Limb (tissue), 2 donors: ENCODE measurements at regions not wholly inside any gene's neighbourhood (a gene's known extent, or its start where the extent isn't known, plus 50 kb on each side); places are given as distances from the start of the nearest gene placed in this dataset.
"Not testable (repeated sequence)": the region's sequence is repeated elsewhere in the genome, so short reads cannot be mapped to it uniquely, and the experiment has no call there.

Experiments
- DNase-seq, 2 donors: peaks; one replicate each; pipeline ENCODE4 v3.0.0-alpha.2; 2016; ENCODE audit errors: extremely low spot score in 2 of 2

- DNase-seq, result no peak
Observed at GRCh38 chr2:75389271-75389670, 171.5 kb downstream of the EVA1A start.

DNA sequence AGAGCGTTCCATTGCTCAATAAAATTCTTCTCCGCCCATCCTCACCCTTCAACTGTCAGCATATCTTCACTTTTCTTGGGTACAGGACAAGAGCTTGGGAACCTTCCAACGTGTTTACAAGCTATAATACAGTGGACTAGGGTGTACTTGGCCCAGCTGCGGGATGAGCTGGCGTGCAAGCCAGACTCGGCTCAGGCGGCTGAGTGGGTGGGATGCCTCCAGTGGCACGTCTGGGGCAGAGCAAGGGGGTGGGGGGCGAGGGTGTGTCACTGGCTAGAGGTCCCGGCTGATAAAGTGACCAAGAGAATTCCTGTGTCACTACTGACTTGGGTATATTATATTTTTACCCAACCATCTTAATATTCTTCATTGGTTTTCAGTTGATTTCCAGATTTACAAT is 179.7 kb downstream of the EVA1A start:
- DNase-seq, result no peak

GRCh38 chr2:75379476-75380210 is 180.3 kb upstream of the TACR1 start:
- no peak for DNase-seq

DNA sequence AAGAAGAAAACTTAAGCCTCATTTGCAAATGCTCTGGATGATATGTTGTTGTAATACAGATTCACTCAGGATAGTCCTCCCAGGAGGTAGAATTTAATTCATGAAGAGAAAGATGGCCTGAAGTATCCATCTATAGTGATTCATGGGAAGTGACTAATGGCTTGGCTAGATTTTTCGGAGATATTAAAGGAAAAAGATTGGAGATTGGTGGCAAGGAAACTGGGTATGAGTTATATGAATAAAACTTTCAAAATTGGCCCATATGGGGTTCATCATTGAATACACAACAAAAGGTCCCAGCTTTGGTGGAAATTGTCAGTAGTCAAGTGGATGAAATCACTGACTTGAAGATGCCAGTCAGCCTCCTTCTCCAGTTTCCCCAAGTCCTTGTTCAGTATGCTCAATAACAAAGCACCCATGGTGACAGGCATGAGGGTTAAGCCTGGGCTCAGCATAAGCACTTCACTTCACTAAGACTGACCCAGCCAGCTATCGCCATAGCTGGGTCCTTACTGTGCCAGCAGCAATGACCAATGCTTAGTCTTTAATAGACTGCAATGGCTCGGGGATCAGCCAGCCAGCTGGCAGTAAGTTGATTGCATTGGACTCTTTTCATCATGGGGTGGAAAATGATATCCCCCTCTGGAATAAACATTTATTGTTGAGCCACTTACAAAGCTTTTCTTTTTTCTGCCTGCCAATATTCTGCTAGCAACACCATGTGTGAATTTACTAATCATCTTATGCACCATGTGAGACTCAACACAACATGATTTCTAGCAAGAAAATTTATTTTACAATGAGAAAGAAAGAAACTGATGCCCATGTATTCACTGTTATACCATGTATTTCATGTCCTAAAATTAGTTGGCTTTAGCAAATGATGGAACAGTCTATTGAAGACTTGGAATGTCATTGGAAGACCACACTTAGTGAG is 176.6 kb upstream of the TACR1 start:
- no peak for DNase-seq

DNA sequence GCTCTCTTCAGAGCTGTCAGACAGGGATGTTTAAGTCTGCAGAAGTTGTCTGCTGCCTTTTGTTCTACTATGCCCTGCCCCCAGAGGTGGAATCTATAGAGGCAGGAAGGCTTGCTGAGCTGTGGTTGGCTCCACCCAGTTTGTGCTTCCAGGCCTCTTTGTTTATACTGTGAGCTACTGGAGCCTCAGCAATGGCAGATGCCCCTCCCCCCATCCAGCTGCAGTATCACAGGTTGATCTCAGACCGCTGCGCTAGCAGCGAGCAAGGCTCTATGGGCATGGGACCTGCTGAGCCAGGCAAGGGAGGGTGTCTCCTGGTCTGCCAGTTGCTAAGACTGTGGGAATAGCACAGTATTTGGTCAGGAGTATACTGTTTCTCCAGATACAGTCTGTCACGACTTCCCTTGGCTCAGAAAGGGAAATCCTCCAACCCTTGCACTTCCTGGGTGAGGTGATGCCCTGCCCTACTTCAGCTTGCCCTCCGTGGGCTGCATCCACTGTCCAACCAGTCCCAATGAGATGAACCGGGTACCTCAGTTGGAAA is 175.2 kb upstream of the TACR1 start:
- not testable (repeated sequence) for DNase-seq

- DNase-seq, result no peak
Observed at GRCh38 chr2:75367401-75367800, 168.1 kb upstream of the TACR1 start.

DNA sequence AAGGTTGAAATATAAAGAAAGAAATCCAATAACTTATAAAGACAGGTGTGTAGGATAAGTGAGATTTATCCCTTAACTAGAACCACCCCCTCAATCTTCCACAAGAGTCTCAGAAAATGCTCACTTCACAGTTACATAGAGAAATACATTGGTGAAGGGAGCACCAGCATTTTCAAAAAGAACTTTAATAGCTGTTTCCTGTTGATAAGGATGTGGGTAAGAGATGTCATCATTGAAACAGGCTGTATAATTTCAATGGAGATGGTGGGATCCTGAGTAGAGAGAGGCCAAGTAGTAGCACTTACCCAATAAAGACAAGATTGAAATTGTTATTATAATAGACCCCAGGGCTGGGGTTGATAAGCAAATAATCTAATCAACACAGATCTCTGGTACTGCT is 162.2 kb upstream of the TACR1 start:
- DNase-seq, result no peak

GRCh38 chr2:75360945-75361344 is 161.6 kb upstream of the TACR1 start:
- DNase-seq, result no peak

DNA sequence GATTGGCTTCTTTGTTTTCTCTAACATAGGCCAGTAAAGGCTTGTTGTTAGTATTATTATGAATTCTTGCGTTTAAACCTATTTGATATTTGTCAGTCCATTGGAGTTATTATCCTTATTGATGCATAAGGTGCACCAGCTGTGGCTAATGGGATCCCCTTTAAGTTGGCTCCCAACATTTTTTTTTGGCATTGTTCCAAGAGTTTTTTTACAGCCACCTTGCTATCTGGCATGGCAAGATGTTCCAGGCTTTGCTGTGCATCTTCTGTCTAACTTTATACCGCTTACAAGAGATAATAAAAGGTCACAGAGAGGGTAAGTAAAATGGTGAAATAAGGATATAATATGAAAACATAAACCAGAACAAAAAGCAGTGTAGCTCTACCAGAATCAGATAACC is 157.5 kb upstream of the TACR1 start:
- DNase-seq, result no peak

DNA sequence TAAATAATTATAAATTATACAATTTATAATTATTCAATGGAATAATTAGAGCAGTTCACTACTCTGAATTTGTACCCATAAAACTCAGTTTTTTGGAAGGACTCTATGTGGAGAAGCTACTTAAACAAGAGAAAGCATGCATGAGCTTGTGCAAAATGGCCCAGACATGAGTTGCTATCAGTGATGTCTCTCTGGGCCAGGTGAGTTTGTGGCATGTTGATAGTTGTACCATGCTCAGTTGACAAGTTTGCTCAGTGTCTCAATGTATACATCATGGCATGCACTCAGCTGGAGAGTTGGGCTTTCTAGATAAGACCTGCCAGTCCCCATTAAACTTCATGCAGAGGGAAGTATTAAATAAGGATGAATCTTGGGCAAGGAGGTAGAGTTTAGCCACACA is 153.8 kb upstream of the TACR1 start:
- no peak for DNase-seq

DNA sequence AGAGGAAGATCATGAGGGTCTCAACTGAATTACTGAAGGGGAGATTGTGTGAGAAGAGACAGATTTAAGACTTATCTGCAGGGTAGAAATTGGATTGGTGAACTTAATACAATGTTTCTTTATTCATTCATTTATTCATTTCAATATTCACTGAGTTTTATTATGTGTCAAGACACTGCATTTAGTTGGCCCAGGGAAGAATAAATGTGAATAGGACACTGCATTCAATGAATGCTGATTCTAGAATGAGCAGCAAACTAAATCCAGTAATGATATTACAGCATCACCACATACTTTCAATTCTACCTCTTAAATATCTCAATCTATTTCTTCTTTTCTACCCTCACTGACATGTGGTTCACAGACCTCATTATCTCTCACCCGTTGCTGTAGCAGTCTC is 149.0 kb upstream of the TACR1 start:
- DNase-seq, result no peak

DNA sequence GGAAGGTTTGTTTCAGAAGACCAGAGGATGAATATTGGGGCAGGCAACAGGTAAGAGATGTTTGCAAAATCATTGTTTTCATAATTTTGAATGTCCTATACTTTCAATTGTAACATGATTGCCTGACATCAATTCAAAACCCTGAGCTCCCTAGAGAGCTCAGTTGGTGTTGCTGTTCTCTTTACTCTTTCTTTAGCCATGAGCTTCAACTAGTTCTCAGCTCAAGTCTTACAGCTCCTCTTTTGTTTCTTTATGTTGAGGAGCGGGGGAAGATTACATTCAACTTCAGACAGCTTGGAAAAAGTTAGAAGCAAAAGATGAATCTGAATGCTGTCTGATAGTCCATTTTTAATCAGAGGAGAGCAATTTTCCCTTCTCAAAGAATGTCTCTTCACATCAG is 144.8 kb upstream of the TACR1 start:
- DNase-seq, result no peak

DNA sequence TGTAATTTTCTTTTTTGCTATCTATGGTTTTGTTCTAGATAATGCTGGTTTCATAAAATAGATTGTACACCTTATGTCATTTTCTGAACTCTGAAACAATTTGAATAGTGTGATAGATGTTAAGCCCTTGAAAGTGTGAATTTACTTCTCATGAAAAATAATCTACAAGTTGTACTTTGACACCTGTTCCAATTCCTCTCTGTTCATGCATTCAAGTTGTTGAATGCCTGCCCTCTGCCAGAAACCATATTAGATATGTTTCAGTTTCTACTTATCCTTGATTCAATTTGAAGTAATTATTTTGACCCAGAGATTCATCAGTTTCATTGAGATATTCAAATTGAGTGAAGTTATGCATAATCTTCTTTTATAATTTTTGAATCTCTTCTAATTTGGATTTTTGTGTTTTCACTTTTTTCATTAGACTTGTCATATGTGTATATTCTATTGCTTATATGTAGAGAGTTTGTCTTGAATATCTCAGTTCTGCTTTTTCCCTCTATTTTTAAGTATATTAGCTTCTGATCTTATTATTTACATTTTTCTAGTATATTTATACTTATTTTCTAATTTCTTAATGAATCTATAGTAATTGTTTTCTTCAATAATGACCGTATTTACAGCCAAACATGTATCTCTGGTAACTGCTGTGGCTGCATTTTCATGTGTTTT is 143.3 kb upstream of the TACR1 start:
- DNase-seq, result no peak

GRCh38 chr2:75340560-75340959 is 141.2 kb upstream of the TACR1 start:
- DNase-seq, result no peak

DNA sequence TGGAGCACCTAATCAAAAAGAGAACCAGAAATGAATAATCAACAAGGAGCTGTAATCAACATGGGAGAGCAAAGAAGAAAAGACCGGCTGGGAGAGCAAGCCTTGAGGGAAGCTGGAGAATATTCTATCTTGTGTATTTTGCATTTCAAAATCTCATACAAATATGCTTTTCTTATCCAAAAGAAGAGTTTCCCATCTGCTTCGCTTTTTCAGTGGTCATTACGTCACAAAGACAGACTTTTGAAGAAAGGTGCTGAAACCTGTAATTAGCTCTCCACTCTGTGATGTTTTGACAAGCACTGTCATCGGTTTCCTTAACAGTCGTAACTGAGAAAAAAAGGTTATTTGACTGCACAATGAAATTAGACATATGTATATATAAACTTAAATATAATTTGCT is 139.1 kb upstream of the TACR1 start:
- DNase-seq, result no peak

DNA sequence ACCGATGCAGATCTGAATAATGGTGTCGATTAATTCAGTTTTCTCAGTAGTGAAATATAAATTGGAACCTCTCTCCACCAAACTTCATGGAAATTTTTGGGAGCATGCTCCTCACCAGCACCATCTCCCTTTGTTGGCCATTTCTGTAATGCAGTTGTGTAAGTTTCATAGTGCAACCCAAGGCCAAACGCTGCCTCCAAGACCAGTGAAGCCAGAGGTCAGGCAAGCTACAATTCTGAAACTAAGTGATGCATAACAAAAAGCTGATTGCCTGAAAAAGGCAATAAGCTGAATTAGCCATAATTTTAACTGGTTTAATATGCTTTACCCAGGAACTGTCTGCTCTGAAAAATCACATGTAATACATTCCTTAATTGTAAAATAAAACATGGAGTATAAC is 138.3 kb upstream of the TACR1 start:
- DNase-seq, result no peak

GRCh38 chr2:75337016-75337415 is 137.7 kb upstream of the TACR1 start:
- DNase-seq, result no peak

GRCh38 chr2:75336451-75336850 is 137.1 kb upstream of the TACR1 start:
- peak in 1 of 2 donors; percentile 14 for DNase-seq

GRCh38 chr2:75334076-75334475 is 134.8 kb upstream of the TACR1 start:
- no peak for DNase-seq

GRCh38 chr2:75333646-75334045 is 134.3 kb upstream of the TACR1 start:
- DNase-seq, result no peak

DNA sequence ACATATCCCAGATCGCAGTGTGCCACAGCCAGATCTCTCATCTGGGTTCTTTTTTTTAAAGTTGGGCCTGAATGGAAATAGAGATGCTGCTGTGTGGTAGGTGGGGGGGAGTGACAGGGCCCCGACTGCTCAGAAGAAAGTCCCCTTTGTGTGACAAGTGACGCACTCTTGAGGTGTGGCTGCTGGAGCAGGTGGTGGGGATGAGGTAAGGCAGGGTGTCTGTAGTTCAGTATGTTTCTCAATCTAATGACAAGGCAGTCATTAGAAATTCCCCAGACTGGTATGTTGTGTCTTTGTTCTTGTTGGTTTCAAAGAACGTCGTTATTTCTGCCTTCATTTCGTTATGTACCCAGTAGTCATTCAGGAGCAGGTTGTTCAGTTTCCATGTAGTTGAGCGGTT is 128.8 kb upstream of the TACR1 start:
- no peak for DNase-seq

GRCh38 chr2:75327334-75327733 is 128.0 kb upstream of the TACR1 start:
- DNase-seq, result no peak
